ACC112 (cell line): ENCODE measurements at regions not wholly inside any gene's neighbourhood (a gene's known extent, or its start where the extent isn't known, plus 50 kb on each side); places are given as distances from the start of the nearest gene placed in this dataset.
"Not testable (repeated sequence)": the region's sequence is repeated elsewhere in the genome, so short reads cannot be mapped to it uniquely, and the experiment has no call there.

Experiments used
- H2AFZ ChIP-seq: fragments of 200-600 bp; sonication (generic); one replicate; pipeline ENCODE4 v1.6.0; 2017; ENCODE audit warnings: antibody characterized with exemption, low read length; ENCODE audit not compliant: unreplicated experiment
- H3K27ac ChIP-seq: fragments of 200-600 bp; sonication (generic); 2 replicates; pipeline ENCODE4 v1.5.1; 2014; ENCODE audit warnings: low read depth, mild to moderate bottlenecking, antibody characterized with exemption, low read length, moderate library complexity
- H3K27me3 ChIP-seq: fragments of 200-600 bp; sonication (generic); 2 replicates; pipeline ENCODE4 v1.6.1; 2014; ENCODE audit warnings: mild to moderate bottlenecking, antibody characterized with exemption, low read length, moderate library complexity, mixed read lengths; ENCODE audit not compliant: insufficient read depth
- H3K36me3 ChIP-seq: fragments of 200-600 bp; sonication (generic); 2 replicates; pipeline ENCODE4 v1.6.1; 2016; ENCODE audit warnings: mild to moderate bottlenecking, antibody characterized with exemption, low read length, moderate library complexity, mixed read lengths; ENCODE audit not compliant: insufficient read depth
- H3K4me1 ChIP-seq: fragments of 200-600 bp; sonication (generic); one replicate; pipeline ENCODE4 v1.6.1; 2016; ENCODE audit warnings: low read length, mixed read lengths; ENCODE audit not compliant: insufficient read depth, unreplicated experiment, control insufficient read depth
- H3K4me3 ChIP-seq: fragments of 200-600 bp; sonication (generic); 2 replicates; pipeline ENCODE4 v1.5.1; 2014; ENCODE audit warnings: mild to moderate bottlenecking, low read depth, low read length
- H3K79me2 ChIP-seq: fragments of 200-600 bp; sonication (generic); one replicate; pipeline ENCODE4 v1.6.0; 2016; ENCODE audit warnings: low read length; ENCODE audit not compliant: control insufficient read depth, unreplicated experiment, insufficient read depth

- H3K79me2 ChIP-seq, H3K36me3 ChIP-seq, H3K4me1 ChIP-seq, H2AFZ ChIP-seq, H3K27me3 ChIP-seq: not testable (repeated sequence)
- Histone ChIP-seq H3K4me3 (peak overlapping the region; percentile 84), H3K27ac (peak overlapping the region; percentile 64)
Measured at GRCh38 chr16:22436823-22437652, 62.6 kb upstream of the CDR2 start.

GRCh38 chr16:22436326-22436822 is 62.0 kb upstream of the CDR2 start:
- not testable (repeated sequence) for H2AFZ ChIP-seq, H3K4me1 ChIP-seq, H3K79me2 ChIP-seq, H3K36me3 ChIP-seq, H3K27me3 ChIP-seq
- peak overlapping the region; percentile 64 for H3K27ac ChIP-seq
- peak overlapping the region; percentile 84 for H3K4me3 ChIP-seq

- not testable (repeated sequence) for H3K27ac ChIP-seq, H3K4me3 ChIP-seq, H3K79me2 ChIP-seq, H3K4me1 ChIP-seq, H3K27me3 ChIP-seq, H3K36me3 ChIP-seq, H2AFZ ChIP-seq
Measured at GRCh38 chr16:22431314-22431713, 56.9 kb upstream of the CDR2 start.

- Histone ChIP-seq H3K36me3 (0 out of 2 replicates have a peak, but pooled peaks cover 4% of the 10 kb centered on the region), H3K27me3 (no peaks in the 10 kb centered on the region), H2AFZ (no peak overlapping the region), H3K27ac (no peak overlapping the region), H3K79me2 (no peaks in the 10 kb centered on the region), H3K4me3 (no peak overlapping the region), H3K4me1 (peaks cover 10% of the 10 kb centered on the region)
Measured at GRCh38 chr16:22428654-22429053, 54.2 kb upstream of the CDR2 start.

- Histone ChIP-seq H3K4me1 (peaks cover 10% of the 10 kb centered on the region), H3K36me3 (0 out of 2 replicates have a peak, but pooled peaks cover 4% of the 10 kb centered on the region), H3K4me3 (no peak overlapping the region), H3K79me2 (no peaks in the 10 kb centered on the region), H3K27ac (no peak overlapping the region), H2AFZ (no peak overlapping the region), H3K27me3 (no peaks in the 10 kb centered on the region)
Measured at GRCh38 chr16:22427556-22427955, 53.1 kb upstream of the CDR2 start.

- H3K4me3 ChIP-seq: no peak overlapping the region
- H3K4me1 ChIP-seq: peaks cover 10% of the 10 kb centered on the region
- H3K27ac ChIP-seq: no peak overlapping the region
- H3K79me2 ChIP-seq: no peaks in the 10 kb centered on the region
- no peak overlapping the region for H2AFZ ChIP-seq
- 0 out of 2 replicates have a peak, but pooled peaks cover 4% of the 10 kb centered on the region for H3K36me3 ChIP-seq
- no peaks in the 10 kb centered on the region for H3K27me3 ChIP-seq
Measured at GRCh38 chr16:22425847-22426246, 51.4 kb upstream of the CDR2 start.

GRCh38 chr16:22425036-22425801 is 50.8 kb upstream of the CDR2 start:
- Histone ChIP-seq H3K27ac (peak overlapping the region; percentile 73), H3K4me1 (peaks cover 10% of the 10 kb centered on the region), H2AFZ (peak overlapping the region; percentile 73), H3K79me2 (no peaks in the 10 kb centered on the region), H3K36me3 (0 out of 2 replicates have a peak, but pooled peaks cover 4% of the 10 kb centered on the region), H3K4me3 (peak overlapping the region; percentile 71), H3K27me3 (no peaks in the 10 kb centered on the region)

GRCh38 chr16:22424161-22424937 is 49.9 kb upstream of the CDR2 start:
- H2AFZ ChIP-seq: peak overlapping the region; percentile 73
- H3K79me2 ChIP-seq: no peaks in the 10 kb centered on the region
- peak overlapping the region; percentile 71 for H3K4me3 ChIP-seq
- no peaks in the 10 kb centered on the region for H3K27me3 ChIP-seq
- peak overlapping the region; percentile 73 for H3K27ac ChIP-seq
- H3K36me3 ChIP-seq: peaks cover 7% of the 10 kb centered on the region; the same call in 1 of the 2 replicates
- H3K4me1 ChIP-seq: peaks cover 10% of the 10 kb centered on the region
